HEK293 (cell line): ENCODE measurements at regions not wholly inside any gene's neighbourhood (a gene's known extent, or its start where the extent isn't known, plus 50 kb on each side); places are given as distances from the start of the nearest gene placed in this dataset.

Experiments
- TF ChIP-seq, protein P1 (sequence below): fragments of 450-650 bp; formaldehyde crosslinking; IDR thresholded peaks from 2 replicates; pipeline ENCODE4 v1.5.1; 2016; ENCODE audit warnings: missing biosample characterization, missing genetic modification characterization
- TF ChIP-seq, protein P2 (sequence below): fragments of 450-650 bp; formaldehyde crosslinking; IDR thresholded peaks from 2 replicates; pipeline ENCODE4 v1.5.1; 2016; ENCODE audit warnings: missing biosample characterization, missing genetic modification characterization
- TF ChIP-seq, protein P3 (sequence below): fragments of 450-650 bp; formaldehyde crosslinking; IDR thresholded peaks from 2 replicates; pipeline ENCODE4 v1.5.1; 2017; ENCODE audit warnings: missing biosample characterization, missing genetic modification characterization

DNA sequence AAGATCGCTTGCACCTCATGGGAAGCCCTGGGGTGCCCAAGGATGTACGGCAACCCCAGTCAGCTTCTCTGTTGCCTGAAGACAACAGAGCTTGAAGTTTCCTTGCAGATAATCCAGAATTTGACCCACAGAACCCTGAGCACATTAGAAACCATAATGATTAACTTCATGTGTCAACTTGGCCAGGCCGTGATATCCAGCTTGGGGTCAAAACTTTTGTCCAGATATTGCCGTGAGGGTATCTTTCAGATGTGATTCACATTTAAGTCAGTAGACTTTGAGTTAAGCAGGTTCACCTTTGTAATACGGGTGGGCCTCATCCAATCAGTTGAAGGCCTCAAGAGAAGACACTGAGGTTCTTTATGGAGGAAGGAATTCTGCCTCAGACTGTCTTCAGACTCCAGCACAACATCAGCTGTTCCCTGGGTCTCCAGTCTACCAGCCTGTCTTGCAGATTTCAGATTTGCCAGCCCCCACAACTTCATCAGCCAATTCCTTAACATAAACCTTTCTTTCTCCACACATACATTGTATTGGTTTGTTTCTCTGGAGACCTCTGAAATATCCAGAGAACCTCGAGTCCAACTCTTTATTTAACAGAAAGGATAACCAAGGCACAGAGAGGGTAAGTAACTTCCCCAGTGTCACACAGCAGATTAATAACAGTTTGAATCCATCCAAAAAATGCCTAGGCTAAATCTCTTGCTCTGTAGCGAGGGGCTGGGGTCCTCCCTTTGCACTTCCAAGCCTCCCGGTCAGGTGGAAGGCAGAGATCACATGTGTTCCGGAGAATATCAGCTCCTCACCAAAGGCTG lies 171.1 kb downstream of the SALL1 start:
- TF ChIP-seq, protein P1, sequence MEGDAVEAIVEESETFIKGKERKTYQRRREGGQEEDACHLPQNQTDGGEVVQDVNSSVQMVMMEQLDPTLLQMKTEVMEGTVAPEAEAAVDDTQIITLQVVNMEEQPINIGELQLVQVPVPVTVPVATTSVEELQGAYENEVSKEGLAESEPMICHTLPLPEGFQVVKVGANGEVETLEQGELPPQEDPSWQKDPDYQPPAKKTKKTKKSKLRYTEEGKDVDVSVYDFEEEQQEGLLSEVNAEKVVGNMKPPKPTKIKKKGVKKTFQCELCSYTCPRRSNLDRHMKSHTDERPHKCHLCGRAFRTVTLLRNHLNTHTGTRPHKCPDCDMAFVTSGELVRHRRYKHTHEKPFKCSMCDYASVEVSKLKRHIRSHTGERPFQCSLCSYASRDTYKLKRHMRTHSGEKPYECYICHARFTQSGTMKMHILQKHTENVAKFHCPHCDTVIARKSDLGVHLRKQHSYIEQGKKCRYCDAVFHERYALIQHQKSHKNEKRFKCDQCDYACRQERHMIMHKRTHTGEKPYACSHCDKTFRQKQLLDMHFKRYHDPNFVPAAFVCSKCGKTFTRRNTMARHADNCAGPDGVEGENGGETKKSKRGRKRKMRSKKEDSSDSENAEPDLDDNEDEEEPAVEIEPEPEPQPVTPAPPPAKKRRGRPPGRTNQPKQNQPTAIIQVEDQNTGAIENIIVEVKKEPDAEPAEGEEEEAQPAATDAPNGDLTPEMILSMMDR (tag by site-specific recombination) = no peak
- TF ChIP-seq, protein P2, sequence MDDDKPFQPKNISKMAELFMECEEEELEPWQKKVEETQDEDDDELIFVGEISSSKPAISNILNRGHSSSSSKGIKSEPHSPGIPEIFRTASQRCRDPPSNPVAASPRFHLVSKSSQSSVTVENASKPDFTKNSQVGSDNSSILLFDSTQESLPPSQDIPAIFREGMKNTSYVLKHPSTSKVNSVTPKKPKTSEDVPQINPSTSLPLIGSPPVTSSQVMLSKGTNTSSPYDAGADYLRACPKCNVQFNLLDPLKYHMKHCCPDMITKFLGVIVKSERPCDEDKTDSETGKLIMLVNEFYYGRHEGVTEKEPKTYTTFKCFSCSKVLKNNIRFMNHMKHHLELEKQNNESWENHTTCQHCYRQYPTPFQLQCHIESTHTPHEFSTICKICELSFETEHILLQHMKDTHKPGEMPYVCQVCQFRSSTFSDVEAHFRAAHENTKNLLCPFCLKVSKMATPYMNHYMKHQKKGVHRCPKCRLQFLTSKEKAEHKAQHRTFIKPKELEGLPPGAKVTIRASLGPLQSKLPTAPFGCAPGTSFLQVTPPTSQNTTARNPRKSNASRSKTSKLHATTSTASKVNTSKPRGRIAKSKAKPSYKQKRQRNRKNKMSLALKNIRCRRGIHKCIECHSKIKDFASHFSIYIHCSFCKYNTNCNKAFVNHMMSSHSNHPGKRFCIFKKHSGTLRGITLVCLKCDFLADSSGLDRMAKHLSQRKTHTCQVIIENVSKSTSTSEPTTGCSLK (tag by site-specific recombination) = no peak
- TF ChIP-seq, protein P3, sequence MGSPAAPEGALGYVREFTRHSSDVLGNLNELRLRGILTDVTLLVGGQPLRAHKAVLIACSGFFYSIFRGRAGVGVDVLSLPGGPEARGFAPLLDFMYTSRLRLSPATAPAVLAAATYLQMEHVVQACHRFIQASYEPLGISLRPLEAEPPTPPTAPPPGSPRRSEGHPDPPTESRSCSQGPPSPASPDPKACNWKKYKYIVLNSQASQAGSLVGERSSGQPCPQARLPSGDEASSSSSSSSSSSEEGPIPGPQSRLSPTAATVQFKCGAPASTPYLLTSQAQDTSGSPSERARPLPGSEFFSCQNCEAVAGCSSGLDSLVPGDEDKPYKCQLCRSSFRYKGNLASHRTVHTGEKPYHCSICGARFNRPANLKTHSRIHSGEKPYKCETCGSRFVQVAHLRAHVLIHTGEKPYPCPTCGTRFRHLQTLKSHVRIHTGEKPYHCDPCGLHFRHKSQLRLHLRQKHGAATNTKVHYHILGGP = no peak
